ENCODE measurements at regions not wholly inside any gene's neighbourhood (a gene's known extent, or its start where the extent isn't known, plus 50 kb on each side); places are given as distances from the start of the nearest gene placed in this dataset.
"Not testable (repeated sequence)": the region's sequence is repeated elsewhere in the genome, so short reads cannot be mapped to it uniquely, and the experiment has no call there.

GRCh38 chr18:3348176-3348575 is 86.2 kb downstream of the MYL12B start:
- peaks cover 0 to 4% (median 3%) of the 10 kb centered on the region in 3 donors for H3K27me3 Mint-ChIP-seq (ENCODE audit: low read depth in 3 of 3)
- DNase-seq = no peak
- no peak overlapping the region for H3K4me3 Mint-ChIP-seq
- no peak overlapping the region for H3K27ac Mint-ChIP-seq
- H3K4me1 Mint-ChIP-seq = no peaks in the 10 kb centered on the region
- H3K9me3 Mint-ChIP-seq = no peaks in the 10 kb centered on the region
- no peaks in the 10 kb centered on the region for H3K36me3 Mint-ChIP-seq

- H3K36me3 Mint-ChIP-seq; H3K4me3 Mint-ChIP-seq; H3K9me3 Mint-ChIP-seq; H3K27ac Mint-ChIP-seq; DNase-seq; H3K27me3 Mint-ChIP-seq (ENCODE audit: low read depth in 3 of 3); H3K4me1 Mint-ChIP-seq: not testable (repeated sequence)
These were observed 87.3 kb downstream of the MYL12B start for GRCh38 chr18:3349046-3349841.

DNA sequence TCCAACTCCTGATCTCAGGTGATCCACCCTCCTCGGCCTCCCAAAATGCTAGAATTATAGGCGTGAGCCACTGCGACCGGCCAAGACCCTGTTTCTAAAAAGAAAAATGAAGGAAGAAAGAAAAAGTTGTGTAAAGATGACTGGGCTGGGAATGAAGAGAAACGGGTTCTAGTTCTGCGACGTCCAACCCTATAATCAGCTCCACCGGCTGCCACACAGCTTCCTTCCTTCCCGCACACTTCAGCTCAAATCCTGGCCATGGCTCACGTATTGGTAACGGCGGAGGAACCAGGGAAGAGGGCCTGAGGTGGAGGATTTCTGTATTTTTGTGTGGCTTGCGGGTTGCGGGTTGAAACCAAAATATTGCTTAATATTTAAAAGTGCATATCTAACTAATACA is 88.1 kb downstream of the MYL12B start:
- Mint-ChIP-seq H3K36me3 (no peaks in the 10 kb centered on the region), H3K27me3 (ENCODE audit: low read depth in 3 of 3) (peaks cover 0 to 5% (median 4%) of the 10 kb centered on the region in 3 donors), H3K4me3 (no peak overlapping the region), H3K4me1 (no peaks in the 10 kb centered on the region), H3K9me3 (no peaks in the 10 kb centered on the region), H3K27ac (no peak overlapping the region)
- no peak for DNase-seq

DNA sequence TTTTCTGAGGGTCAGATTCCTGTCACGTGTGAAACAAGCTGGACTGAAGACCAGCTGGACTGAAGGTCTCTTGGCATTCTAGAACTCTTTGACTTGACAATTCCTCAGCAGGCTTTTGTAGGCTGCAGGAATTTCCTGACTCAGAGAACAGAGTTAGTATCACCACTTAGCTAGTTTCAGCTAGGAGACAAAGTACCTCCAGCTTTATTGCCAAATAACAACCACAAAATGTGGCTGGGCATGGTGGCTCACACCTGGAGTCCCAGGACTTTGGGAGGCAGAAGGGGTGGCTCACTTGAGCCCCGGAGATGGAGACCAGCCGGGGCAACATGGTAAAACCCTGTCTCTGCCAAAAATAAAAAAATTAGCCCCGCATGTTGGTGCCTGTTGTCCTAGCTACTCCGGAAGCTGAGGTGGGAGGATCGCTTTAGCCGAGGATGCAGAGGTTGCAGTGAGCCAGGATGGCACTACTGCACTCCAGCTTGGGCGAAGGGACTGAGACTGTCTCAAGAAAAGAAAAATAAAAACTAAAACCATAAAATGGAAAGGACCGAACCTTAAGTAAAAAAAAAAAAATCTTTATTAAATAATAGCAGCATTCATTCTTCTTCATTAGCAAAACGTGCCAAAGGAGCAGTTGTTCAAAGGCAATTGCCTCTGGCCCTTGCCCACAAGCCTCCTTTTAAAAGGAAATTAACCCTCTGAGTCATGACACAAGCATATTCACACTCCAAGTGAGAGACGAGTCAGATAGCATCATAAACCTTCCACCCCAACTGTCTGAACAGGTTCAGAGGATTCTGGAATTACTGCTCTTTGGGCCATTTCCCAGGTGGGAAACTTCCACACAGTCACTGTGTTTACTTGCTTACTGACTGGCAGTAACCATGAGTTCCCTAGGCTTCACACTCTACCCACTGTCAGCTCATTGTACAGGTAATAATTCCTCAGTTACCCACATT is 88.9 kb downstream of the MYL12B start:
- Mint-ChIP-seq H3K4me3 (no peak overlapping the region), H3K9me3 (no peaks in the 10 kb centered on the region), H3K27me3 (ENCODE audit: low read depth in 3 of 3) (peaks cover 0 to 5% (median 4%) of the 10 kb centered on the region in 3 donors), H3K4me1 (no peaks in the 10 kb centered on the region), H3K27ac (no peak overlapping the region), H3K36me3 (no peaks in the 10 kb centered on the region)
- DNase-seq = no peak

GRCh38 chr18:3354506-3354905 is 92.6 kb downstream of the MYL12B start:
- H3K27ac Mint-ChIP-seq = no peak overlapping the region
- peaks cover 0 to 2% (median 2%) of the 10 kb centered on the region in 3 donors for H3K27me3 Mint-ChIP-seq (ENCODE audit: low read depth in 3 of 3)
- DNase-seq = no peak
- H3K9me3 Mint-ChIP-seq = no peaks in the 10 kb centered on the region
- H3K4me1 Mint-ChIP-seq = no peaks in the 10 kb centered on the region
- H3K4me3 Mint-ChIP-seq = no peak overlapping the region
- H3K36me3 Mint-ChIP-seq = no peaks in the 10 kb centered on the region

DNA sequence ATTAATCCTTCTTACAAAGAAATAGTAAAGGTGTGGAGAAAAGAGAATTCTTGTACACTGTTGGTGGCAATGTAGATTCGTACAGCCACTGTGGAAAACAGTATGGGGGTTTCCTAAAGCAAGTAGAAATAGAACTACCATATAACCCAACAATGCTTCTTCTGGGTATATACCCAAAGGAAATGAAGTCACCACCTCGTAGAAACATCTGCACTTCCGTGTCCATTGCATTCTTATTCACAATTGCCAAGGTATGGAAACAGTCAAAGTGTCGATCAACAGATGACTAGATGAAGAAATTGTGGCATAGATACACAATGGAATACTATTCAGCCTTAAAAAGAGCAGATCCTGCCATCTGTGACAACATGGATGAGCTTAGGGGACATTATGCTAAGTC is 93.4 kb upstream of the TGIF1 start:
- DNase-seq = no peak
- Mint-ChIP-seq H3K4me3 (no peak overlapping the region), H3K27me3 (ENCODE audit: low read depth in 3 of 3) (peaks cover 2 to 3% (median 2%) of the 10 kb centered on the region in 3 donors), H3K9me3 (no peaks in the 10 kb centered on the region), H3K36me3 (no peaks in the 10 kb centered on the region), H3K27ac (no peak overlapping the region), H3K4me1 (no peaks in the 10 kb centered on the region)

DNA sequence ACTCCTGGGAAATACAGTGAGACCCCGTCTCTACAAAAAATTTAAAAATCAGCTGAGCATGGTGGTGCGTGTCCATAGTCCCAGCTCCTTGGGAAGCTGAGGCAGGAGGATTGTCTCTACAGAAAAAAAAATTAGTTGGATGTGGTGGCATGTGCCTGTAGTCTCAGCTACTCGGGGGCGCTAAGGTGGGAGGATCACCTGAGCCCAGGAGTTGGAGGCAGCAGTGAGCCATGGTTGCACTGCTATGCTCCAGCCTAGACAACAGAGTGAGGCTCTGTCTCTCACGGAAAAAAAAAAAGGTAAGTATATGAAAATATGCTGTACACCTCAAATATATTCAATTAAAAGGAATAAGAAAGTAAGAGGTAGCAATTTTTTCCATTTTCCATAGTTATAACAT is 92.5 kb upstream of the TGIF1 start:
- DNase-seq = no peak
- Mint-ChIP-seq H3K27me3 (ENCODE audit: low read depth in 3 of 3) (peaks cover 2 to 3% (median 2%) of the 10 kb centered on the region in 3 donors), H3K4me3 (no peak overlapping the region), H3K4me1 (no peaks in the 10 kb centered on the region), H3K36me3 (no peaks in the 10 kb centered on the region), H3K9me3 (no peaks in the 10 kb centered on the region), H3K27ac (no peak overlapping the region)

GRCh38 chr18:3358310-3358709 is 91.7 kb upstream of the TGIF1 start:
- H3K27ac Mint-ChIP-seq = no peak overlapping the region
- H3K4me1 Mint-ChIP-seq = no peaks in the 10 kb centered on the region
- DNase-seq = no peak
- H3K4me3 Mint-ChIP-seq = no peak overlapping the region
- peaks cover 2 to 3% (median 2%) of the 10 kb centered on the region in 3 donors for H3K27me3 Mint-ChIP-seq (ENCODE audit: low read depth in 3 of 3)
- H3K9me3 Mint-ChIP-seq = no peaks in the 10 kb centered on the region
- H3K36me3 Mint-ChIP-seq = no peaks in the 10 kb centered on the region

DNA sequence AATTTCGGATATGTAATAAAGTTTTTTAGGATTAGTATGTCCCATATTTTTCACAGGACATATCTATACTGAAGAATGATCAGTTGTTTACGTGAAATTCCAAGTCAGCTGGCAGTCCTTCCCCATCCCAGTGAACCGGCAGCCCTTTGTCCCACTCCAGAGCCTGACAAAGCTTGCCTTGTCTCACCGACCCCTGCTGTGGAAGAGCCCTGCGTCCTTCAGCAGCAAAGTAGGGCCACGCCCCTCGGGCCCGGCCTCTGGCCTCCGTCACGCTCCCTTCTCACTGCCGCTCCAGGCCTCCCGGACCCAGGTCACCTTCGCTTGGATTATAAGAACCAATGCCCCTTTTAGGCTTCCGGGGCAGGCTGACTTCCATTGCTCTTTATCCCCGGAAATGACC is 89.8 kb upstream of the TGIF1 start:
- Mint-ChIP-seq H3K4me3 (no peak overlapping the region), H3K4me1 (no peaks in the 10 kb centered on the region), H3K27me3 (ENCODE audit: low read depth in 3 of 3) (peaks cover 0 to 4% (median 2%) of the 10 kb centered on the region in 3 donors), H3K36me3 (no peaks in the 10 kb centered on the region), H3K9me3 (no peaks in the 10 kb centered on the region), H3K27ac (no peak overlapping the region)
- DNase-seq = no peak

GRCh38 chr18:3367491-3368091 is 82.4 kb upstream of the TGIF1 start:
- Mint-ChIP-seq H3K4me1 (no peaks in the 10 kb centered on the region), H3K36me3 (no peaks in the 10 kb centered on the region), H3K27ac (no peak overlapping the region), H3K27me3 (ENCODE audit: low read depth in 3 of 3) (peaks cover 2 to 8% (median 5%) of the 10 kb centered on the region in 3 donors), H3K4me3 (no peak overlapping the region), H3K9me3 (no peaks in the 10 kb centered on the region)
- no peak for DNase-seq

- H3K9me3 Mint-ChIP-seq = no peaks in the 10 kb centered on the region
These were observed 81.8 kb upstream of the TGIF1 start for GRCh38 chr18:3368193-3368592.

GRCh38 chr18:3379685-3380084 is 70.3 kb upstream of the TGIF1 start:
- Mint-ChIP-seq H3K36me3 (no peaks in the 10 kb centered on the region), H3K4me3 (no peak overlapping the region), H3K27me3 (ENCODE audit: low read depth in 3 of 3) (peaks cover 1 to 5% (median 4%) of the 10 kb centered on the region in 3 donors), H3K9me3 (no peaks in the 10 kb centered on the region), H3K4me1 (no peaks in the 10 kb centered on the region), H3K27ac (no peak overlapping the region)
- DNase-seq = no peak

More at GRCh38 chr18:3368193-3368592, 81.8 kb upstream of the TGIF1 start:
- Mint-ChIP-seq H3K27me3 (ENCODE audit: low read depth in 3 of 3) (peaks cover 3 to 8% (median 5%) of the 10 kb centered on the region in 3 donors), H3K36me3 (no peaks in the 10 kb centered on the region), H3K4me1 (no peaks in the 10 kb centered on the region), H3K4me3 (no peak overlapping the region), H3K27ac (no peak overlapping the region)
- DNase-seq = no peak

GRCh38 chr18:3380384-3380961 is 69.5 kb upstream of the TGIF1 start:
- Mint-ChIP-seq H3K27ac (no peak overlapping the region), H3K36me3 (no peaks in the 10 kb centered on the region), H3K4me3 (no peak overlapping the region), H3K4me1 (no peaks in the 10 kb centered on the region), H3K9me3 (no peaks in the 10 kb centered on the region), H3K27me3 (ENCODE audit: low read depth in 3 of 3) (peaks cover 0 to 4% (median 3%) of the 10 kb centered on the region in 3 donors)
- peak in 1 of 3 donors; percentile 32 for DNase-seq
